ENCODE measurements at regions not wholly inside any gene's neighbourhood (a gene's known extent, or its start where the extent isn't known, plus 50 kb on each side); places are given as distances from the start of the nearest gene placed in this dataset.

DNA sequence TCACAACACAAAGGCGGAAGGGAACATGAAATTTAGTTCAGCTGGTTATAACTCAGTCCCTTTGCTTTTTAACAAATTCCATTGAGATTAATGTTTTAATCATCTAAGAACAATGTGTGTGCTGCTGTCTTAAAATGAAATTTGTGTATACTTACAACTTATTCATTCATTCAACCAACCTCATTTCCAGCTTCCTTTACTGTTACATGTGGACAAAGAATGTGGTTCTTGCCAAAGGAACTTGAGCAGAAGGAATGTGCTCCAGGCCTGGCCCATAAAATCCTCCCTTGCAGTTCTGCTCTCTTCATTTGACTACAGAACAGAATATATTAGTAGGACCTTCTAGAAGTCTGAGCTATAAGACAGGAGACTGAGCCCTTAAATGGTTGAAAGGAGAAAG, 176.8 kb upstream of the GLRA2 start:
- no peak for TF ChIP-seq POLR2AphosphoS5 (IDR thresholded peaks at IDR 0.05; ENCODE audit: borderline replicate concordance, low read depth, low read length)
- TF ChIP-seq EZH2 (IDR thresholded peaks at IDR 0.05) = no peak
- TF ChIP-seq FOXP2 (optimal IDR thresholded peaks at IDR 0.05; ENCODE audit: control extremely low read depth, extremely low read length, insufficient read depth) = no peak
